ENCODE measurements at regions not wholly inside any gene's neighbourhood (a gene's known extent, or its start where the extent isn't known, plus 50 kb on each side); places are given as distances from the start of the nearest gene placed in this dataset.

DNA sequence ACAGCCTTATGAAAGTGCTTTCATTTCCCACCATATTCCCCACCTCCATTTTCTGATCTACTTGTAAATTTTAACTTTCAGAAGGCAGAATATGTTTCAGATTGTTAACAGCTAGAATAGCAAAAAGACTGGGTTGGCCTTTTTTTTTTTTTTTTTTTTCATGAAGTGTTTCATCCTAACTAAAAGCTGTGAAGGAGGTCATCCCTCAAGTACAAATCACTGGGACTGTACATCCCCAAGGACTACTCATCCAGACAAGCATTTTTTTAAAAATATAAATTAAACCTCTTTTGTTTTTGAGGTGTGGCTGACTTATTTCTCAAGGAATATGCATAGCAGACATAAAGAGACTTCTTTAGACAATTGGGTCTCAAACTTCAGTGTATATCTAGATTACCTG lies 542.1 kb upstream of the TUSC1 start (continued):
- TF ChIP-seq, protein P1, sequence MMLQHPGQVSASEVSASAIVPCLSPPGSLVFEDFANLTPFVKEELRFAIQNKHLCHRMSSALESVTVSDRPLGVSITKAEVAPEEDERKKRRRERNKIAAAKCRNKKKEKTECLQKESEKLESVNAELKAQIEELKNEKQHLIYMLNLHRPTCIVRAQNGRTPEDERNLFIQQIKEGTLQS (IDR thresholded peaks at IDR 0.05; ENCODE audit: insufficient read depth, low read depth, low read length): no peak
- TF ChIP-seq HDAC2 (IDR thresholded peaks at IDR 0.05; ENCODE audit: borderline replicate concordance in 1 of 2, low read depth in 2 of 2, low read length in 2 of 2) (no peak), EZH2 (IDR thresholded peaks at IDR 0.05; ENCODE audit: low read depth, low read length, severe bottlenecking) (no peak), TAF7 (optimal IDR thresholded peaks at IDR 0.05; ENCODE audit: borderline replicate concordance, low read depth, low read length) (no peak), TBP (IDR thresholded peaks at IDR 0.05; ENCODE audit: low read depth, low read length) (no peak), GABPA (IDR thresholded peaks at IDR 0.05; ENCODE audit: borderline replicate concordance, insufficient read depth, low read length) (no peak), CBX8 (IDR thresholded peaks at IDR 0.05; ENCODE audit: borderline replicate concordance, low read depth, low read length) (no peak), SUZ12 (IDR thresholded peaks at IDR 0.05; ENCODE audit: low read length) (no peak), RFX5 (IDR thresholded peaks at IDR 0.05; ENCODE audit: borderline replicate concordance, low read depth, low read length) (no peak), SIN3A (conservative IDR thresholded peaks at IDR 0.05 in 1 of 2, IDR thresholded peaks at IDR 0.05 in 1 of 2; ENCODE audit: low read depth in 1 of 2, low read length in 2 of 2) (no peak), POU5F1 (IDR thresholded peaks at IDR 0.05; ENCODE audit: low read depth, low read length) (no peak), YY1 (IDR thresholded peaks at IDR 0.05; ENCODE audit: low read depth, low read length) (no peak), KDM1A (IDR thresholded peaks at IDR 0.05; ENCODE audit: borderline replicate concordance, low read length) (no peak), E2F6 (IDR thresholded peaks at IDR 0.05) (no peak), NANOG (IDR thresholded peaks at IDR 0.05; ENCODE audit: insufficient read depth, low read depth, low read length, poor library complexity, severe bottlenecking) (no peak), SP4 (IDR thresholded peaks at IDR 0.05; ENCODE audit: low read length) (no peak)
